ENCODE measurements at regions not wholly inside any gene's neighbourhood (a gene's known extent, or its start where the extent isn't known, plus 50 kb on each side); places are given as distances from the start of the nearest gene placed in this dataset.

- TF ChIP-seq, protein P1, sequence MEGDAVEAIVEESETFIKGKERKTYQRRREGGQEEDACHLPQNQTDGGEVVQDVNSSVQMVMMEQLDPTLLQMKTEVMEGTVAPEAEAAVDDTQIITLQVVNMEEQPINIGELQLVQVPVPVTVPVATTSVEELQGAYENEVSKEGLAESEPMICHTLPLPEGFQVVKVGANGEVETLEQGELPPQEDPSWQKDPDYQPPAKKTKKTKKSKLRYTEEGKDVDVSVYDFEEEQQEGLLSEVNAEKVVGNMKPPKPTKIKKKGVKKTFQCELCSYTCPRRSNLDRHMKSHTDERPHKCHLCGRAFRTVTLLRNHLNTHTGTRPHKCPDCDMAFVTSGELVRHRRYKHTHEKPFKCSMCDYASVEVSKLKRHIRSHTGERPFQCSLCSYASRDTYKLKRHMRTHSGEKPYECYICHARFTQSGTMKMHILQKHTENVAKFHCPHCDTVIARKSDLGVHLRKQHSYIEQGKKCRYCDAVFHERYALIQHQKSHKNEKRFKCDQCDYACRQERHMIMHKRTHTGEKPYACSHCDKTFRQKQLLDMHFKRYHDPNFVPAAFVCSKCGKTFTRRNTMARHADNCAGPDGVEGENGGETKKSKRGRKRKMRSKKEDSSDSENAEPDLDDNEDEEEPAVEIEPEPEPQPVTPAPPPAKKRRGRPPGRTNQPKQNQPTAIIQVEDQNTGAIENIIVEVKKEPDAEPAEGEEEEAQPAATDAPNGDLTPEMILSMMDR (IDR thresholded peaks at IDR 0.05; ENCODE audit: low read depth, low read length, poor library complexity, severe bottlenecking): no peak
- no peak for TF ChIP-seq EZH2phosphoT487 (IDR thresholded peaks at IDR 0.05; ENCODE audit: borderline replicate concordance, low read length)
These were observed 335.8 kb downstream of the SMAD2 start for GRCh38 chr18:47594621-47595086.

All from DOHH2 (cell line).